Fibroblast of pulmonary artery (primary cell): ENCODE measurements at regions not wholly inside any gene's neighbourhood (a gene's known extent, or its start where the extent isn't known, plus 50 kb on each side); places are given as distances from the start of the nearest gene placed in this dataset.

ENCODE experiments used
- DNase-seq: peaks from one replicate; pipeline ENCODE4 v3.0.0-alpha.2; 2010; ENCODE audit warnings: low read depth
- H3K4me3 ChIP-seq: replicated peaks from 2 replicates; pipeline ENCODE4 v1.5.1; 2011; ENCODE audit warnings: low read depth, mild to moderate bottlenecking, control low read depth, low read length, moderate library complexity
- CTCF ChIP-seq: IDR thresholded peaks from 2 replicates; pipeline ENCODE4 v1.5.1; 2011; ENCODE audit warnings: mild to moderate bottlenecking, control low read depth, low read length, inconsistent platforms; ENCODE audit errors: missing control alignments

- DNase-seq: no peak
- H3K4me3 ChIP-seq: no peak overlapping the region
- no peak for TF ChIP-seq CTCF
Measured at GRCh38 chr1:117793413-117793812, 136.0 kb downstream of the GDAP2 start.

- TF ChIP-seq CTCF: no peak
- H3K4me3 ChIP-seq: no peak overlapping the region
- peak; percentile 54 for DNase-seq
Measured at GRCh38 chr1:117794073-117794472, 135.3 kb downstream of the GDAP2 start.

- no peak overlapping the region for H3K4me3 ChIP-seq
- DNase-seq: peak; percentile 52
- peak; percentile 5 for TF ChIP-seq CTCF
Measured at GRCh38 chr1:117795190-117795589, 134.2 kb downstream of the GDAP2 start.

GRCh38 chr1:117795792-117796191 lies 133.6 kb downstream of the GDAP2 start:
- DNase-seq: no peak
- TF ChIP-seq CTCF: no peak
- no peak overlapping the region for H3K4me3 ChIP-seq

- H3K4me3 ChIP-seq: no peak overlapping the region
- DNase-seq: no peak
- TF ChIP-seq CTCF: no peak
Measured at GRCh38 chr1:117796226-117796625, 133.2 kb downstream of the GDAP2 start.

- no peak overlapping the region for H3K4me3 ChIP-seq
- TF ChIP-seq CTCF: no peak
- no peak for DNase-seq
Measured at GRCh38 chr1:117798550-117798949, 130.9 kb downstream of the GDAP2 start.

- no peak for DNase-seq
- TF ChIP-seq CTCF: no peak
- H3K4me3 ChIP-seq: no peak overlapping the region
Measured at GRCh38 chr1:117802531-117803257, 126.7 kb downstream of the GDAP2 start.
